Mesothelial cell of epicardium (in vitro differentiated cells): ENCODE measurements at regions not wholly inside any gene's neighbourhood (a gene's known extent, or its start where the extent isn't known, plus 50 kb on each side); places are given as distances from the start of the nearest gene placed in this dataset.

ENCODE experiments used
- DNase-seq, 2 experiments: peaks; one replicate each; pipeline ENCODE4 v3.0.0; 2021; ENCODE audit warnings: low spot score in 2 of 2; ENCODE audit not compliant: unreplicated experiment in 2 of 2
- H3K27ac Mint-ChIP-seq: 2 replicates; pipeline ENCODE4 v1.8.0; 2021; ENCODE audit warnings: mixed read lengths
- H3K27me3 Mint-ChIP-seq: 2 replicates; pipeline ENCODE4 v1.8.0; 2021; ENCODE audit warnings: low read depth, mixed read lengths
- H3K36me3 Mint-ChIP-seq: 2 replicates; pipeline ENCODE4 v1.8.0; 2021; ENCODE audit warnings: mixed read lengths
- H3K4me1 Mint-ChIP-seq: 2 replicates; pipeline ENCODE4 v1.8.0; 2021; ENCODE audit warnings: mixed read lengths
- H3K4me3 Mint-ChIP-seq: 2 replicates; pipeline ENCODE4 v1.8.0; 2021; ENCODE audit warnings: mild to moderate bottlenecking, moderate library complexity, mixed read lengths
- H3K9me3 Mint-ChIP-seq: 2 replicates; pipeline ENCODE4 v1.8.0; 2021; ENCODE audit warnings: mixed read lengths
- CTCF ChIP-seq: fragments of 200-600 bp; sonication (generic); IDR thresholded peaks from one replicate; pipeline ENCODE4 v1.5.0; 2021; ENCODE audit warnings: antibody characterized with exemption; ENCODE audit not compliant: unreplicated experiment

DNA sequence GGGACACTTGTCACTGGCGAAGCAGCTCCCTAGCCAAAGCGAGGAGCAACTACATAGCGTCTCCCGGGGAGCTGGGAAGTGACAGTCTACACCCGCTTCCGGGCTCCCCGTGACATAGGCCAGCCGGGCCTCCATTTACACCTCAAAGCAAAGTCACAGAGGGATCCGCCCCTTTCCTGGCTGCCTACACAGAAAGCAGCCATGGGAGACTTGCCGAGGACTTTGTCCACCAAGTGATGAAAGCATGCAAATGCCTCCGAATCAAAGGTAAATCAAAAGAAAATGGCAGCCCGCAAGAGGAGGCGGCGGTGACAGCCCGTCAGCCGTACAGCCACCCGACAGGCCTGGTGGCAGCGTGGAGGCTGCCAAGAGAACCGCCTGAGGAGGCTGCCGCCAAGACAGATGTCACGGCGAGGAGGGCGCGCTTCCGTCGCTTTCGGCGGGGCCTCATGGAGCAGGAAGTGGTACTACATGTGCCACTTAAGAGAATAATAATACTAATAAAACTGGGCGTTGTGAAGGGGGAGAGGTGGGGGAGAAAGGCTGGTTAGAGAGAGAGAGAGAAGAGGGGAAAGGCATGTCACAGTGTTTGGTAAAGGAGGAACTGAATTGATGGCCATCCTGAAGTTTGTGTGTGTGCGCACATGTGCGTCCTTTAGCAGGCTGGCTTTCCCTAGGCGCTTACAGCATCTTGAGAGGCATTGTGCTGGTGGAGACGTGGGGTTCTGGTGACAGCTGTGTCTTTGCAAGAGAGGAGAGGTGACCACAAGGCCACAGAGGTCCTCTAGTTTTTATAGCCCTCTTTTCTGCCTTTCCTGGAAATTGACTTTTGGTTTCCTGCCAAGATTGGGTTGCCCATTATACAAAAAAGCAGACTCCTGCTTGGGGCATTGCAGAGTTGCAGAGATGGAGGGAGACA is 661.7 kb downstream of the VRK1 start:
- H3K27ac Mint-ChIP-seq = no peak overlapping the region
- peak in 1 of 2 experiments; percentile 42 for DNase-seq
- no peak for TF ChIP-seq CTCF
- H3K9me3 Mint-ChIP-seq = peaks cover 18% of the 10 kb centered on the region
- peaks cover 48% of the 10 kb centered on the region for H3K27me3 Mint-ChIP-seq
- H3K36me3 Mint-ChIP-seq = no peaks in the 10 kb centered on the region
- H3K4me1 Mint-ChIP-seq = peaks cover 15% of the 10 kb centered on the region
- peak overlapping the region; percentile 72 for H3K4me3 Mint-ChIP-seq

- H3K9me3 Mint-ChIP-seq = peaks cover 24% of the 10 kb centered on the region
- peaks cover 15% of the 10 kb centered on the region for H3K4me1 Mint-ChIP-seq
- peaks cover 40% of the 10 kb centered on the region for H3K27me3 Mint-ChIP-seq
- no peaks in the 10 kb centered on the region for H3K36me3 Mint-ChIP-seq
- H3K4me3 Mint-ChIP-seq = no peak overlapping the region
- TF ChIP-seq CTCF = no peak
- DNase-seq = no peak
- no peak overlapping the region for H3K27ac Mint-ChIP-seq
Measured at GRCh38 chr14:97462081-97462480, 664.9 kb downstream of the VRK1 start.

DNA sequence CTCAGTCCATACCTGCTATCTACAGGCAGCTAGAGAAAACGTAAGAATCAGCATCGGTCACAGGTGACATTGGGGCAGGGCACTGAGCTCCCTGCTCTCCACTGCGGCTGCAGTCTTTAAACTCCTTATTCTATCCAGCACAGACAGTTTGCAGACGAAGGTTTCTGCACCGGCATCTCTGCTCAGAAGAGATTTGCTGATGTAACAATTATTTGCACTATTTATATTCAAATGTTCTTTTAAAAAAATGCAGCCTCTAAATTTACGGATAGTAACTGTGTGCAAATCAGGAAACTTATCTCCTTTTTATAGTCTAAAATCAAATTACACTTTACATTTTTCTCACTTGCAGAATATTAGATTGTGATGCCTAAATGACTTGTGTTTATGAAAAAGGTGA is 671.0 kb downstream of the VRK1 start:
- TF ChIP-seq CTCF = no peak
- Mint-ChIP-seq H3K27ac (no peak overlapping the region), H3K27me3 (peaks cover 52% of the 10 kb centered on the region), H3K9me3 (peaks cover 6% of the 10 kb centered on the region), H3K4me1 (no peaks in the 10 kb centered on the region), H3K4me3 (no peak overlapping the region), H3K36me3 (no peaks in the 10 kb centered on the region)
- no peak for DNase-seq

DNA sequence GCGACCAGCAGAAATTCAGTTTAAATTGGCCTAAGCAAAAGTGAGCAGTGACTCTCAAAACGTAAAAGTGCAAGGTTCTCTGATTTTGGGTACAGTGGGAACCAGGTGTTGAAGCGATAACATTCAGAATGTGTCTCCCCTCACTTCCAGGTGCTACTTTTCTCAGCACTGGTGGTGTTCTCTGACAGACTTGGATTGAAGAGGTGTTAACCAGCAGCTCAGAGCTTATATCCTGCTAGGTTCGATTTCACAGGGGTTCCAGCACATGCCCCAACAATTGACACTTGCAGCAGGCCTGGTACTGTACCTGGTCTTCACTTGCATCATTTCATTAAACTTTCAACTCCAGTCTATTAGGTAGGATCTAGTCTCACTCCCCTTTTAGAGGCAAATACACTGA is 680.2 kb downstream of the VRK1 start:
- no peak for DNase-seq
- no peaks in the 10 kb centered on the region for H3K4me1 Mint-ChIP-seq
- no peak for TF ChIP-seq CTCF
- no peaks in the 10 kb centered on the region for H3K36me3 Mint-ChIP-seq
- H3K27me3 Mint-ChIP-seq = peaks cover 38% of the 10 kb centered on the region
- H3K27ac Mint-ChIP-seq = no peak overlapping the region
- no peak overlapping the region for H3K4me3 Mint-ChIP-seq
- no peaks in the 10 kb centered on the region for H3K9me3 Mint-ChIP-seq

DNA sequence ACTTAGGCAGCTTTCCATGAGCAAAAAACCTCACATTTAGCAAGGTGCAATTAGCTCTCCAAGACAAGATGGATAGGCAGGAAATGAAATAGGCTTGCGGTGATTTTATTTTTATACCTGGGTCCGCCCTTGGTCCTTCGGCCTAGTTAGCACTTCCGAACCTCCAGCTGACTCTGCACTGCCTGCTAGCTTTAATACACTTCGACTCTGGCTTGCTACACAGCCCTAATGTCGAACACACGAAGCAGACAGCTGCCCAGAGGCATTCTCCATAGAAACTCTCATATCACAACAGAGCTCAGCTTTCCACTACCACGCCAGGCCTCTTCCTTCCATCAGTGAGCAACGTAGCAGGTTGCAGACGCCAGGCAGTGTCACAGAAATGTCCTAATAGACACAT is 688.0 kb downstream of the VRK1 start:
- H3K4me3 Mint-ChIP-seq = no peak overlapping the region
- DNase-seq = no peak
- H3K4me1 Mint-ChIP-seq = no peaks in the 10 kb centered on the region
- H3K9me3 Mint-ChIP-seq = no peaks in the 10 kb centered on the region
- TF ChIP-seq CTCF = no peak
- no peaks in the 10 kb centered on the region for H3K36me3 Mint-ChIP-seq
- no peak overlapping the region for H3K27ac Mint-ChIP-seq
- H3K27me3 Mint-ChIP-seq = peaks cover 2% of the 10 kb centered on the region
